ENCODE measurements at regions not wholly inside any gene's neighbourhood (a gene's known extent, or its start where the extent isn't known, plus 50 kb on each side); places are given as distances from the start of the nearest gene placed in this dataset.
"Not testable (repeated sequence)": the region's sequence is repeated elsewhere in the genome, so short reads cannot be mapped to it uniquely, and the experiment has no call there.

DNA sequence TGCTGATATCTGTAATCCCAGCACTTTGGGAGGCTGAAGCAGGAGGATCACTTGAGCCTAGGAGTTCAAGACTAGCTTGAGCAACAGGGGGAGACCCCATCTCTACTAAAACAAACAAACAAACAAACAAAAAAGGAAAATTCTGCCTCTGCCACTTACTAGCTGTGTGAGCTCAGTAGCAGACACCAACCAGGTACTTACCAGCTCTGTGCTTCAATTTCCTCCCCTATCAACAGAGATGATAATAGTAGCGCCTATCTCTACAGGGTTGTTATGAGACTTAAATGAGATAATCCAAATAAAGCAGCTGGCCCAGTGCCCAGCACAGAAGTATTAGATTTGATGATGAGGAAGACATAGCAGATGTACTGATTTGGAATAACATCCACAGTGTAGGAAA, 120.3 kb downstream of the LRRC37A3 start:
- TF ChIP-seq, protein P1, sequence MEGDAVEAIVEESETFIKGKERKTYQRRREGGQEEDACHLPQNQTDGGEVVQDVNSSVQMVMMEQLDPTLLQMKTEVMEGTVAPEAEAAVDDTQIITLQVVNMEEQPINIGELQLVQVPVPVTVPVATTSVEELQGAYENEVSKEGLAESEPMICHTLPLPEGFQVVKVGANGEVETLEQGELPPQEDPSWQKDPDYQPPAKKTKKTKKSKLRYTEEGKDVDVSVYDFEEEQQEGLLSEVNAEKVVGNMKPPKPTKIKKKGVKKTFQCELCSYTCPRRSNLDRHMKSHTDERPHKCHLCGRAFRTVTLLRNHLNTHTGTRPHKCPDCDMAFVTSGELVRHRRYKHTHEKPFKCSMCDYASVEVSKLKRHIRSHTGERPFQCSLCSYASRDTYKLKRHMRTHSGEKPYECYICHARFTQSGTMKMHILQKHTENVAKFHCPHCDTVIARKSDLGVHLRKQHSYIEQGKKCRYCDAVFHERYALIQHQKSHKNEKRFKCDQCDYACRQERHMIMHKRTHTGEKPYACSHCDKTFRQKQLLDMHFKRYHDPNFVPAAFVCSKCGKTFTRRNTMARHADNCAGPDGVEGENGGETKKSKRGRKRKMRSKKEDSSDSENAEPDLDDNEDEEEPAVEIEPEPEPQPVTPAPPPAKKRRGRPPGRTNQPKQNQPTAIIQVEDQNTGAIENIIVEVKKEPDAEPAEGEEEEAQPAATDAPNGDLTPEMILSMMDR (optimal IDR thresholded peaks at IDR 0.05 in 1 of 3, IDR thresholded peaks at IDR 0.05 in 1 of 3, conservative IDR thresholded peaks at IDR 0.05 in 1 of 3; ENCODE audit: extremely low read depth in 1 of 3, insufficient read depth in 2 of 3, low read length in 3 of 3) = not testable (repeated sequence)
- TF ChIP-seq EZH2 (IDR thresholded peaks at IDR 0.05; ENCODE audit: low read length) = not testable (repeated sequence)

All from keratinocyte (primary cell).